ENCODE measurements at regions not wholly inside any gene's neighbourhood (a gene's known extent, or its start where the extent isn't known, plus 50 kb on each side); places are given as distances from the start of the nearest gene placed in this dataset.

GRCh38 chr10:17506390-17506789 is 52.0 kb upstream of the ST8SIA6 start:
- DNase-seq (ENCODE audit: low read depth, low spot score) (no peak), FAIRE-seq (no peak)
- Histone ChIP-seq H2AFZ (ENCODE audit: control insufficient read depth, low read length) (no peak overlapping the region), H3K4me2 (ENCODE audit: control insufficient read depth, extremely low read depth, insufficient read depth, low read depth, low read length) (no peak overlapping the region), H3K4me3 (ENCODE audit: control insufficient read depth in 2 of 3, extremely low read depth in 1 of 3, insufficient read depth in 2 of 3, low read depth in 1 of 3, low read length in 3 of 3) (no peak overlapping the region), H3K36me3 (ENCODE audit: control insufficient read depth in 2 of 2, extremely low read depth in 1 of 2, insufficient read depth in 2 of 2, low read length in 2 of 2) (no peaks in the 10 kb centered on the region), H3K27ac (ENCODE audit: control insufficient read depth, insufficient read depth, low read length) (no peak overlapping the region), H3K4me1 (ENCODE audit: control insufficient read depth, extremely low read depth, insufficient read depth, low read length) (peaks cover 6% of the 10 kb centered on the region), H3K9me3 (ENCODE audit: control insufficient read depth, low read depth, low read length) (no peaks in the 10 kb centered on the region), H3K27me3 (ENCODE audit: control insufficient read depth, extremely low read depth, insufficient read depth, low read length) (no peaks in the 10 kb centered on the region), H3K9me1 (ENCODE audit: control insufficient read depth, extremely low read depth, insufficient read depth, low read length) (no peaks in the 10 kb centered on the region), H4K20me1 (ENCODE audit: control insufficient read depth, extremely low read depth, insufficient read depth, low read length) (no peaks in the 10 kb centered on the region), H3K79me2 (ENCODE audit: control insufficient read depth, insufficient read depth, low read length) (no peaks in the 10 kb centered on the region), H3K9ac (ENCODE audit: control insufficient read depth, extremely low read depth, insufficient read depth, low read length) (no peak overlapping the region)
- dilution Hi-C loops (cut with MboI; ENCODE audit: extremely low pct_ligation_motif_present, low sequenced_read_pairs), result no loop called here
- no peak for TF ChIP-seq EZH2 (IDR thresholded peaks at IDR 0.05; ENCODE audit: low read length)
- TF ChIP-seq CTCF (optimal IDR thresholded peaks at IDR 0.05 in 1 of 3, IDR thresholded peaks at IDR 0.05 in 1 of 3, conservative IDR thresholded peaks at IDR 0.05 in 1 of 3; ENCODE audit: extremely low read depth in 1 of 3, insufficient read depth in 2 of 3, low read length in 3 of 3), result no peak

- no peaks in the 10 kb centered on the region for H3K27me3 ChIP-seq (ENCODE audit: control insufficient read depth, extremely low read depth, insufficient read depth, low read length)
- TF ChIP-seq EZH2 (IDR thresholded peaks at IDR 0.05; ENCODE audit: low read length) (no peak), CTCF (optimal IDR thresholded peaks at IDR 0.05 in 1 of 3, IDR thresholded peaks at IDR 0.05 in 1 of 3, conservative IDR thresholded peaks at IDR 0.05 in 1 of 3; ENCODE audit: extremely low read depth in 1 of 3, insufficient read depth in 2 of 3, low read length in 3 of 3) (no peak)
- H3K9me3 ChIP-seq (ENCODE audit: control insufficient read depth, low read depth, low read length), result no peaks in the 10 kb centered on the region
- no peaks in the 10 kb centered on the region for H3K4me1 ChIP-seq (ENCODE audit: control insufficient read depth, extremely low read depth, insufficient read depth, low read length)
- dilution Hi-C loops (cut with MboI; ENCODE audit: extremely low pct_ligation_motif_present, low sequenced_read_pairs), result no loop called here
- no peak overlapping the region for H2AFZ ChIP-seq (ENCODE audit: control insufficient read depth, low read length)
- H3K9ac ChIP-seq (ENCODE audit: control insufficient read depth, extremely low read depth, insufficient read depth, low read length), result no peak overlapping the region
- DNase-seq (ENCODE audit: low read depth, low spot score), result no peak
- H3K36me3 ChIP-seq (ENCODE audit: control insufficient read depth in 2 of 2, extremely low read depth in 1 of 2, insufficient read depth in 2 of 2, low read length in 2 of 2), result no peaks in the 10 kb centered on the region
- H3K79me2 ChIP-seq (ENCODE audit: control insufficient read depth, insufficient read depth, low read length), result no peaks in the 10 kb centered on the region
- FAIRE-seq, result no peak
- no peak overlapping the region for H3K4me2 ChIP-seq (ENCODE audit: control insufficient read depth, extremely low read depth, insufficient read depth, low read depth, low read length)
- no peak overlapping the region for H3K4me3 ChIP-seq (ENCODE audit: control insufficient read depth in 2 of 3, extremely low read depth in 1 of 3, insufficient read depth in 2 of 3, low read depth in 1 of 3, low read length in 3 of 3)
- no peaks in the 10 kb centered on the region for H3K9me1 ChIP-seq (ENCODE audit: control insufficient read depth, extremely low read depth, insufficient read depth, low read length)
- no peak overlapping the region for H3K27ac ChIP-seq (ENCODE audit: control insufficient read depth, insufficient read depth, low read length)
- no peaks in the 10 kb centered on the region for H4K20me1 ChIP-seq (ENCODE audit: control insufficient read depth, extremely low read depth, insufficient read depth, low read length)
These were observed 50.3 kb upstream of the ST8SIA6 start for GRCh38 chr10:17504547-17505245.
